ENCODE measurements at regions not wholly inside any gene's neighbourhood (a gene's known extent, or its start where the extent isn't known, plus 50 kb on each side); places are given as distances from the start of the nearest gene placed in this dataset.
"Not testable (repeated sequence)": the region's sequence is repeated elsewhere in the genome, so short reads cannot be mapped to it uniquely, and the experiment has no call there.

DNA sequence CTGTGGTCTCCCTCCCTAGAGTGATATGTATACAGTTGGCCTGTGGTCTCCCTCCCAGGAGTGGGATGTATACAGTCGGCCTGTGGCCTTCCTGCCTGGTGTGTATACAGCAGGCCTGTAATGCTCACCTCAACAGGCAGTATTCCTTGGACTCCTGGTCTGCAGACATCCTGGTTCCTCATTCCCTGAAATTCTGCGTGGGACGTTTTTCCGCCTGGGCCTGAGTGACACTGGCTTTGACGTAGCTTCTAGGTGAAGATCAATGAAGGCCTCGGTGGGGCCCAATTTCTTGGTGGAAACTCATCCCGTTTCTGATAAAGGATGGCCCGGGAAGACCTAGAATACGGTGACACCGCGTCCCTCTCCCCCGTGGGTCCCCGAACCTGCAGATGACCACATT is 98.7 kb upstream of the PPP2R3B start:
- Histone ChIP-seq H3K36me3 (no peaks in the 10 kb centered on the region), H3K27me3 (no peaks in the 10 kb centered on the region), H3K4me3 (no peak overlapping the region), H3K9me3 (no peaks in the 10 kb centered on the region), H3K27ac (no peak overlapping the region), H3K4me1 (no peaks in the 10 kb centered on the region)
- DNase-seq (ENCODE audit: low spot score in 2 of 2), result peak in 1 of 2 donors; percentile 35
- intact Hi-C loops (cut with DNase I), result no loop called here
- TF ChIP-seq, protein P1, sequence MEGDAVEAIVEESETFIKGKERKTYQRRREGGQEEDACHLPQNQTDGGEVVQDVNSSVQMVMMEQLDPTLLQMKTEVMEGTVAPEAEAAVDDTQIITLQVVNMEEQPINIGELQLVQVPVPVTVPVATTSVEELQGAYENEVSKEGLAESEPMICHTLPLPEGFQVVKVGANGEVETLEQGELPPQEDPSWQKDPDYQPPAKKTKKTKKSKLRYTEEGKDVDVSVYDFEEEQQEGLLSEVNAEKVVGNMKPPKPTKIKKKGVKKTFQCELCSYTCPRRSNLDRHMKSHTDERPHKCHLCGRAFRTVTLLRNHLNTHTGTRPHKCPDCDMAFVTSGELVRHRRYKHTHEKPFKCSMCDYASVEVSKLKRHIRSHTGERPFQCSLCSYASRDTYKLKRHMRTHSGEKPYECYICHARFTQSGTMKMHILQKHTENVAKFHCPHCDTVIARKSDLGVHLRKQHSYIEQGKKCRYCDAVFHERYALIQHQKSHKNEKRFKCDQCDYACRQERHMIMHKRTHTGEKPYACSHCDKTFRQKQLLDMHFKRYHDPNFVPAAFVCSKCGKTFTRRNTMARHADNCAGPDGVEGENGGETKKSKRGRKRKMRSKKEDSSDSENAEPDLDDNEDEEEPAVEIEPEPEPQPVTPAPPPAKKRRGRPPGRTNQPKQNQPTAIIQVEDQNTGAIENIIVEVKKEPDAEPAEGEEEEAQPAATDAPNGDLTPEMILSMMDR (IDR thresholded peaks at IDR 0.05), result no peak

DNA sequence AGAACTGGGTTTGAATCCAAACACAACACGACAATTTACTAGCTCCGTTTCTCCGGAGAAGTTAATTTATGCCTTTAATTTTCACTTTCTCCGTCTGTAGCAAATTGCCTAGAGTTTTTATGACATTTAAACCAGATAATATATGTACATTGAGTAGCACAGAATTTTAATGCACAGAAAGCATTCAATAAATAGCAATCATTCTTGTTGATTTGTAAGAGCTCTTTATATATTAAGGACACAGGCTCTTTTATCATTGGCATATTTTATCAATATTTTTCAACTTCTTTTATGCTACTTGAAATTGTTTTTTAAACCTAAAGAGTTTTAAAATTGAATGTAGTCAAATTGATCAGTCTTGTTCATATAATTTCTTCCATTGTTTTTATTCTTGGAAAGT is 99.6 kb upstream of the PPP2R3B start:
- Histone ChIP-seq H3K4me3 (no peak overlapping the region), H3K27ac (no peak overlapping the region), H3K36me3 (no peaks in the 10 kb centered on the region), H3K4me1 (no peaks in the 10 kb centered on the region), H3K27me3 (no peaks in the 10 kb centered on the region), H3K9me3 (no peaks in the 10 kb centered on the region)
- TF ChIP-seq, protein P1 (IDR thresholded peaks at IDR 0.05), result no peak
- intact Hi-C loops (cut with DNase I), result no loop called here
- no peak for DNase-seq (ENCODE audit: low spot score in 2 of 2)

- TF ChIP-seq, protein P1 (IDR thresholded peaks at IDR 0.05), result no peak
- H3K4me1 ChIP-seq, result no peaks in the 10 kb centered on the region
Observed at GRCh38 chrX:487836-488235, 101.1 kb upstream of the PPP2R3B start.

GRCh38 chrX:489820-490219 is 103.1 kb upstream of the PPP2R3B start:
- Histone ChIP-seq H3K9me3 (no peaks in the 10 kb centered on the region), H3K4me3 (no peak overlapping the region), H3K36me3 (no peaks in the 10 kb centered on the region), H3K27me3 (no peaks in the 10 kb centered on the region), H3K4me1 (no peaks in the 10 kb centered on the region), H3K27ac (no peak overlapping the region)
- peak in 1 of 2 donors; percentile 35 for DNase-seq (ENCODE audit: low spot score in 2 of 2)
- intact Hi-C loops (cut with DNase I), result no loop called here
- TF ChIP-seq, protein P1 (IDR thresholded peaks at IDR 0.05), result no peak

More at GRCh38 chrX:487836-488235, 101.1 kb upstream of the PPP2R3B start:
- intact Hi-C loops (cut with DNase I), result no loop called here
- H3K27ac ChIP-seq, result no peak overlapping the region
- DNase-seq (ENCODE audit: low spot score in 2 of 2), result no peak
- no peaks in the 10 kb centered on the region for H3K9me3 ChIP-seq
- H3K27me3 ChIP-seq, result no peaks in the 10 kb centered on the region
- no peak overlapping the region for H3K4me3 ChIP-seq
- no peaks in the 10 kb centered on the region for H3K36me3 ChIP-seq

DNA sequence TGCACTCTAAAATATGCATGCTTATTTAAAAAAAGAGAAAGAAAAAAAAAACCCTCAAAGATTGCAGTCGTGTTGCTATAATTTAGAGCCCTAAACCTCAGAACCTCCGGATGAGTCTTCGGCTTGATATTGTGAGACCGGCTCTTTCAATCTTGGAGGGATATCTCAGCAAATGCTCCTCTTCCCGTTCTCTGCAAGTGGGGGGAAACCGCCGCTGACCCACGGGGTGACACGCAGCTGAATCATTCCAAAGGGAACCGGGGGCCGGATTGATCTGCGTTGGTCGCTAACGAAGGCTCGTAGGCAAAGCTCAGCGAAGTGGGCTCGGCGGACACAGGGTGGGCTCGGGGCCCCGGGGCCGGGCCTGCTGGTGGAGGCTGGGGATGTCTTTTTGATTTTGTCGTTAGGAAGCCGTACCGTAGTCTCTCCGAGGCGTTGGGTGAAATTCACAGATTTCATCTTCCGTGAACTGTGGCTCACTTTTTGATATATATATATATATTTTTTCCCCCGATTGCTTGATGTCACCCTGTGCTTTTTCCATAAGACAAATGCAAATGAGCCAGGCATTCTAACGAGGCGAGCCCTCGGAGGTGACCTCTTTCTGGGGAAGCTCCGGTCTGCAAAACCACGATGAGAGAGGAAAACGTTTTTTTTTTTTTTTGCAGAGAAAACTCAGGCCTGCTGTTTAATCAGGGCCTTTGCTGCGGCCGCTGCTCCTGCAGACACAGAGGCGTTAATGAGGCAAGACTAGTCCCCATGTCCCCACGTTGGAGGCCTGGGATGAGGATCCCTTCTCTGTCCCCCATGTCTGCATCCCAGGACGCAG is 110.7 kb upstream of the PPP2R3B start:
- Histone ChIP-seq H3K27ac (no peak overlapping the region), H3K4me1 (no peaks in the 10 kb centered on the region), H3K9me3 (no peaks in the 10 kb centered on the region), H3K36me3 (no peaks in the 10 kb centered on the region), H3K4me3 (no peak overlapping the region), H3K27me3 (no peaks in the 10 kb centered on the region)
- DNase-seq (ENCODE audit: low spot score in 2 of 2), result no peak
- TF ChIP-seq, protein P1 (IDR thresholded peaks at IDR 0.05), result no peak
- intact Hi-C loops (cut with DNase I), result no loop called here

GRCh38 chrX:498901-499300 is 112.2 kb upstream of the PPP2R3B start:
- H3K36me3 ChIP-seq; intact Hi-C loops (cut with DNase I); H3K27ac ChIP-seq; H3K9me3 ChIP-seq; H3K4me3 ChIP-seq; DNase-seq (ENCODE audit: low spot score in 2 of 2); H3K27me3 ChIP-seq; H3K4me1 ChIP-seq: not testable (repeated sequence)
